DLD1 (cell line): ENCODE measurements at regions not wholly inside any gene's neighbourhood (a gene's known extent, or its start where the extent isn't known, plus 50 kb on each side); places are given as distances from the start of the nearest gene placed in this dataset.

Source experiments
- in situ Hi-C: cut with HindIII; loops from 2 replicates; pipeline ENCODE4 v1.10.0; 2017; ENCODE audit warnings: low sequenced_read_pairs

DNA sequence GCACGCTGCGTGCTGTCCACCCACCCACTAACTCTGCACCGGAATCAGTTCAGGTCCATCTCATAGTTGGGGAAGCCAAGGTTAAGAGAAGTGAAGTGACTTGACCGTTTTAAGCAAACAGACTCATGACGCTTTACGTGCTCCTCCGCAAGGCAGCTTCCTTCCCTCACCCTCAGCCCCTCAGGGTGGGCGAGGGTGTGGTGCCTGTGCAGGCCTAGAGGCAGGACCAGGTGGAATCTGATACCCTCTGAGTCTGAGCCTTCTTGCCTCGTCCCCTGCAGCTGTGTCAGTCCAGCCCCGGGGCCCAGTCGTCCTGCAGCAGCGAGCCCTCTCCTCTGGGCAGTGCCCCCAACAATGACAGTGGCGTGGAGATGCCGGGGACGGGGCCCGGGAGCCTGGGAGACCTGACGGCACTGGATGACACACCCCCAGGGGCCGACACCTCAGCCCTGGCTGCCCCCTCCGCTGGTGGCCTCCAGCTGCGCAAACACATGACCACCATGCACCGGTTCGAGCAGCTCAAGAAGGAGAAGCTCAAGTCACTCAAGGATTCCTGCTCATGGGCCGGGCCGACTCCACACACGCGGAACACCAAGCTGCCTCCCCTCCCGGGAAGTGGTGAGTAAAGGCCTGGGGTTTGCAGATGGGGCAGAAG is 250.5 kb downstream of the GLI2 start:
- in situ Hi-C loops, result no loop called here

- in situ Hi-C loops, result no loop called here
These were observed 251.4 kb downstream of the GLI2 start for GRCh38 chr2:120986898-120987650.

GRCh38 chr2:120988051-120988699 is 252.5 kb downstream of the GLI2 start:
- in situ Hi-C loops, result no loop called here

GRCh38 chr2:120988700-120989511 is 253.2 kb downstream of the GLI2 start:
- in situ Hi-C loops, result no loop called here

DNA sequence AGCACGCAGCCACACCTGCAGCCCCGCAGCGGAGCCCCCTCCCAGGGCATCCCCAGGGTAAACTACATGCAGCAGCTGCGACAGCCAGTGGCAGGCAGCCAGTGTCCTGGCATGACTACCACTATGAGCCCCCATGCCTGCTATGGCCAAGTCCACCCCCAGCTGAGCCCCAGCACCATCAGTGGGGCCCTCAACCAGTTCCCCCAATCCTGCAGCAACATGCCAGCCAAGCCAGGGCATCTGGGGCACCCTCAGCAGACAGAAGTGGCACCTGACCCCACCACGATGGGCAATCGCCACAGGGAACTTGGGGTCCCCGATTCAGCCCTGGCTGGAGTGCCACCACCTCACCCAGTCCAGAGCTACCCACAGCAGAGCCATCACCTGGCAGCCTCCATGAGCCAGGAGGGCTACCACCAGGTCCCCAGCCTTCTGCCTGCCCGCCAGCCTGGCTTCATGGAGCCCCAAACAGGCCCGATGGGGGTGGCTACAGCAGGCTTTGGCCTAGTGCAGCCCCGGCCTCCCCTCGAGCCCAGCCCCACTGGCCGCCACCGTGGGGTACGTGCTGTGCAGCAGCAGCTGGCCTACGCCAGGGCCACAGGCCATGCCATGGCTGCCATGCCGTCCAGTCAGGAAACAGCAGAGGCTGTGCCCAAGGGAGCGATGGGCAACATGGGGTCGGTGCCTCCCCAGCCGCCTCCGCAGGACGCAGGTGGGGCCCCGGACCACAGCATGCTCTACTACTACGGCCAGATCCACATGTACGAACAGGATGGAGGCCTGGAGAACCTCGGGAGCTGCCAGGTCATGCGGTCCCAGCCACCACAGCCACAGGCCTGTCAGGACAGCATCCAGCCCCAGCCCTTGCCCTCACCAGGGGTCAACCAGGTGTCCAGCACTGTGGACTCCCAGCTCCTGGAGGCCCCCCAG is 254.1 kb downstream of the GLI2 start:
- in situ Hi-C loops, result no loop called here

GRCh38 chr2:120990451-120990871 is 254.8 kb downstream of the GLI2 start:
- in situ Hi-C loops, result no loop called here

- in situ Hi-C loops, result no loop called here
These were observed 255.8 kb downstream of the GLI2 start for GRCh38 chr2:120991441-120991840.

DNA sequence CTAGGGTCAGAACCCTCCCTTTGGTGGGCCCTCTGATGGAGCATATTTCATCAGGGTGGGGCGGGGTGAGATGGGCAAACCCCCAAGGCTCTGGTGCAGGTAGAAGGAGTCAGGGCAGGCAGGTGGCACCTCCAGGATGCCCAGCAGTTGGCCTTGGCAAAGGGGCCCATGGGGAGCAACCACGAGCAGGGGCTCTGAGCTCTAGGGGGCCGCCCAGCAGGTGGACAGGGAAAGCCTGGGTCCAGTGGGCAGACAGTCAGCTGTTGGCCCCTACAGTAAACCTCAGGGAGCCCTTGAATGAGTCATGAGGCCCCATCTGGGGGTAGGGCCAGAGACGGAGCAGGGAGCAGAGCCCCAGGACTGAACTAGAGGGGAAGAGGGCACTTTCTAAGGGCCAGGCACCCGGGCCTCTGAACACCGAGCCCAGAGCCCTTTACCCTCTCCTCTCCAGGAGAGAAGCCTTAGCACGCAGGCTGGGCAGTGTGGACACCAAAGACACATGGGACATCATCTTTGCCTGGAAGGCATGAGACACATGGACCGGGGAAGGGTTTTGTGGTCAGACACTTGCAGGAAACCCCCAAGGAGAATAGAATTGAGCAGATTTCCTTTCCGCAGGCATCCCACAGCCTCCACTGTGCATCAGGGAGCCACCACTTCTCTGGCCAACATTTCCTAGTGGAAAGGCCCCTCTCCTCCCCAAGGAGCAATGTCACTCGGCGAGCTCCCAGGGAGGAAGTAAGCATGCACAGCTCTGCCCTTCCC is 257.3 kb downstream of the GLI2 start:
- in situ Hi-C loops, result no loop called here

DNA sequence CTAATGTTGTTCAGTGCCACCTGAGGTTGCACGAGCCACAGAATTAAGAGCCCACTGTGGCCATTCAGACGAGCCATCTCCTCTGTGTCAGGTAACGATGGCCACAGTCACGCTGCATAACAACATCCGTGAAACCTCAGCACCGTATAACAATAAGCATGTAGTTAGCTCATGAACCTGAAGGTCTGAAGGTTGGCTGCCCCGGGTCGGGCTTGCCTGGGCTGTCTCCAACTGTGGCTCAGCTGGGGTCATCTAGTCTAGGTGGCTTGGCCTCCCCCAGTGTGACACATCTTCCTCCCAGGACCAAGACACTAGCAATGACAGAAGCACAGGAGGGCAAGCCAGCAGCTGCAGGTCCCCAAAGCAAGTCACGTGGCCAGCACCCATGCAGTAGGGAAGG is 258.0 kb downstream of the GLI2 start:
- in situ Hi-C loops, result no loop called here

DNA sequence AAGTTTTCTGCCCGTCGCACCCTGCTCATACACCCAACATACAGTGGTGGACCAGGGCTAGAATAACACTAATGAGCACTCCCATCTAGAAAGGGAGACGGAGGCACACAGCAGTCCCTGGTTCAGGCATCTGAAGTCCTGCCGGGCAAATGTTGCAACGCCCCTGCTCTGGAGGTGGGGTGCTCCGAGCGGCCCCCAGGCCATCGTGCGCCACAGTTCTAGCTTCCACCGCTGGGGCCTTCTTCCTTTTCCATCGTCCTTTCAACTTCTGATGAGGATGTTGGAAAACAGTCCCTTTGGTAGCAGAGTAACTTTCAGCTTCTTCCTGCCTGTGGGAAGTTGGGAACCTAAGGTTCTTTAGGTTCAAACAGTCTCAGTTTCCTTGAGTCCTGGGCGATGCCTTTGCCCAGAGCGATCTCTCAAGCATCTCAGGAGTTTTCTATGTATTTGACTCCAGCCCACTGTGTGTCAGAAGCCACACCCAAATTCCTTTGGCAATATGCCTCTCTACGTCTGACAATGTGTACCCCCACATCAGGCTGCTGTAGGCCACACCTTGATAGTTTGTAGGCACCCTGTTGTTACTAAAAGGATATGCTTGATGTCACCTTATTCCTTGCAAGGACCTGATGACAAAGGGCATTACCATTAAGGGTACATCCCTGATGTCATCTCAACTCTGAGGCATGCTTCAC is 258.8 kb downstream of the GLI2 start:
- in situ Hi-C loops, result no loop called here

DNA sequence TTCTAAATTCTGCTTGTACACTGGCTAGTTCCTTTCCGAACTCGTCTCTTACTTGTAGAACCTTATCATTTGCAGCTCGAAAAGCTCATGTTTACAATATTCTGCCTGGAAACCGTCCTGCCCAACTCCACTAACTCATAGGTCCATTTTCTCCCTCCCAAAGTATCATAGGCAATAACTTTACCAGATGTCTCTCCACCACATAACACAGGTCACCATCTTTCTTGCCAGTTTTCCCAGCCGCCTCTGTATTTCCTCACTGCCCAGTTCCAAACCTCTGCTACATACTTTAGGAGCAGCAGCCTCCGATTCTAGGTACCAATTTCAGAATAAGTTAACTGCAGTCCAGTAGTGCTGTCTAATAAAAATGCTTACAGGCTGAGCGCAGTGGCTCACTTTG is 259.5 kb downstream of the GLI2 start:
- in situ Hi-C loops, result no loop called here

DNA sequence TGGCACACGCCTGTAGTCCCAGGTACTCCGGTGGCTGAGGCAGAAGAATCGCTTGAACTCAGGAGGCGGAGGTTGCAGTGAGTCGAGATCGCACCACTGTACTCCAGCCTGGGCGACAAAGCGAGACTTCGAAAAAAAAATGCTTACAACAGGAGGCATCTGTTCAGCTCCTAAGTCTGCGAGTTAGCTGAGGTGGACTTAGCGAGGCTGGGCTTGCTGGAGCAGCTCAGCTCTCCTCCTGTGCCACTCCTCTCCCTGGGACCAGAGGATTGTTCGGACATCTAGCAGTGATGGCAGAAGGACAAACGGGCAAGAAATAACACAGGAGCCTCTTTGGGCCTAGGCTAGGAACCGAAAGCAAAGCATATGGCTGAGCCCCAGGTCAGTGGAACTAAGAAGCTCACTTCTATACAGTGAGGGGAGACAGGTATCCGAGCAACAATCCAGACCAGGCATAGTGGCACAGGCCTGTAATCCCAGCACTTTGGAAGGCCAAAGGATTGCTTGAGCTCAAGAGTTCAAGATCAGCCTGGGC is 260.1 kb downstream of the GLI2 start:
- in situ Hi-C loops, result no loop called here

GRCh38 chr2:120999377-121000097 is 263.9 kb downstream of the GLI2 start:
- in situ Hi-C loops, result no loop called here

- in situ Hi-C loops, result no loop called here
These were observed 265.1 kb downstream of the GLI2 start for GRCh38 chr2:121000804-121001203.

GRCh38 chr2:121001641-121002040 is 266.0 kb downstream of the GLI2 start:
- in situ Hi-C loops, result no loop called here

DNA sequence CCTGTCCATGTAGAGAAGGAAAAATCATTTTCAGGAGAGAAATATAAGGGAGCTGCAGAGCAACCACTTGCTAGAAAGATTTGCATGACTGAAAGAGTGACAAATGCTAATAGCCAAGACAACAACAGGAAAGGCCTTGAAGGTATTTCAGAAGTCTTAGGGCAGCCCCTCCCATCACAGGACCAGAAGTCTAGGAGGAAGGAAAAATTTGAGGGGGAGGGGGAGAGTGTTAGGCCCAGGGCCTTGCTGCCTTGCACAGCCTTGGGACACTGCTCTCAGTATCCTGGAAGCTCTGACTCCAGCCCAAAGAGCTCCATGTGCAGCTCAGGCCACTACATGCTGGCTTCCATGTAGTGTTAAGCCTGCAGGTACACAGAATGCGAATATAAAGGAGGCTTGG is 266.9 kb downstream of the GLI2 start:
- in situ Hi-C loops, result no loop called here

GRCh38 chr2:121003391-121003790 is 267.7 kb downstream of the GLI2 start:
- in situ Hi-C loops, result no loop called here

DNA sequence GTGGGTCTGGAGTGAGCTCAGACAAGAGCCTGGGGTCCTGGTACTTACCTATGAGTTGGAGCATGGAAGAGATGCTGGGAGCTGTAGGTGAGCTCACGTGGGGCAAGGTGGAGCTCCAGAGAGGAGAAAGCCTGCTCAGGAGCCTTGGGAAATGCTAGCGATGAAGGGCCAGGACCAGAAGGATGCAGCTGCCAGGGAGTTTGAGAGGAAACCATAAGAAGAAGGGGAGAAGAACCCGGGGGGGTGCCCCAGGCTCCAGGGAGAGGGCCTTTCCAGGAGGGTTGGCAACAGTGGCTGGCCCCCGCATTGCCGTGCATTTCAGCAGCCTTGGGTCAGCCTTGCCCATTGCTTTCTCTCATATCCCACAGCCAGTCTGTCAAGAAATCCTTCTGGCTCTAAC is 268.7 kb downstream of the GLI2 start:
- in situ Hi-C loops, result no loop called here
